Gastrocnemius medialis (tissue), 4 donors: ENCODE measurements at regions not wholly inside any gene's neighbourhood (a gene's known extent, or its start where the extent isn't known, plus 50 kb on each side); places are given as distances from the start of the nearest gene placed in this dataset.

Source experiments
- POLR2A ChIP-seq, 2 donors: fragments of 450-650 bp; IDR thresholded peaks; one replicate each; pipeline ENCODE4 v1.6.1; 2017; ENCODE audit warnings: antibody characterized with exemption in 2 of 2, mild to moderate bottlenecking in 2 of 2, moderate library complexity in 2 of 2
- TF ChIP-seq, protein P1 (sequence below), 5 experiments: fragments of 450-650 bp in 3 of 5; fragments of 200-600 bp in 2 of 5; sonication (generic) in 2 of 5; IDR thresholded peaks in 4 of 5; conservative IDR thresholded peaks in 1 of 5; 1 replicate in 4 of 5; 2 replicates in 1 of 5; pipeline ENCODE4 v1.5.1; 2016 to 2019; ENCODE audit warnings: antibody characterized with exemption in 5 of 5, mild to moderate bottlenecking in 3 of 5, moderate library complexity in 3 of 5

DNA sequence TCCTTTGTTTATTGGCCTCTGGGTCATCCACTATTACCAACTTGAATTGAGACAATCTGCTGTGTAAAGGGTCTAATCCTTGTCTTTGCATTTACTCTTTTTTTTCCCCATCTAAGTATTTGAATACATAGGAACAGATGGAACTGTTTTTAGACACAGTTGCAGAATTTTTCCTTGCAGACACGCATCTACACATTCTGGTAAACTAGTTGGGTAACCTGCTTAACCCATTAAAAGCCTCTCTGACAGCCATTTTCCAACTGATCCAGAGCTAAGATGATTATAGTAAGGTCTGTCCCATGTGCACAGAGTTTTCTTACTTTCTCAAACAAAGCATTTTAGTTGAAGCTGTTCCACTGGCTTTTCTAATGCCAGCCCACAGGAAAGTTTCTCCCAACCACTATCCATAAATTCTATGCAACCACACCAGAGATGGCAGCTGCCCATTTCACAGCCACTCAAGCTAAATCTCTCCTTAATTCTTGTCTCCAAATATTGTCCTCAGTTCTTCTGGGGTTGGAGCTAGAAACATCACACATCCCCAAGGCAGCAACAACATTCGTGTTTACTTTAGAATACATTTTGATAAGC is 492.1 kb downstream of the MAFB start:
- TF ChIP-seq, protein P1, sequence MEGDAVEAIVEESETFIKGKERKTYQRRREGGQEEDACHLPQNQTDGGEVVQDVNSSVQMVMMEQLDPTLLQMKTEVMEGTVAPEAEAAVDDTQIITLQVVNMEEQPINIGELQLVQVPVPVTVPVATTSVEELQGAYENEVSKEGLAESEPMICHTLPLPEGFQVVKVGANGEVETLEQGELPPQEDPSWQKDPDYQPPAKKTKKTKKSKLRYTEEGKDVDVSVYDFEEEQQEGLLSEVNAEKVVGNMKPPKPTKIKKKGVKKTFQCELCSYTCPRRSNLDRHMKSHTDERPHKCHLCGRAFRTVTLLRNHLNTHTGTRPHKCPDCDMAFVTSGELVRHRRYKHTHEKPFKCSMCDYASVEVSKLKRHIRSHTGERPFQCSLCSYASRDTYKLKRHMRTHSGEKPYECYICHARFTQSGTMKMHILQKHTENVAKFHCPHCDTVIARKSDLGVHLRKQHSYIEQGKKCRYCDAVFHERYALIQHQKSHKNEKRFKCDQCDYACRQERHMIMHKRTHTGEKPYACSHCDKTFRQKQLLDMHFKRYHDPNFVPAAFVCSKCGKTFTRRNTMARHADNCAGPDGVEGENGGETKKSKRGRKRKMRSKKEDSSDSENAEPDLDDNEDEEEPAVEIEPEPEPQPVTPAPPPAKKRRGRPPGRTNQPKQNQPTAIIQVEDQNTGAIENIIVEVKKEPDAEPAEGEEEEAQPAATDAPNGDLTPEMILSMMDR (IDR thresholded peaks at IDR 0.05 in 4 of 5, conservative IDR thresholded peaks at IDR 0.05 in 1 of 5), result no peak
- TF ChIP-seq POLR2A (IDR thresholded peaks at IDR 0.05), result no peak
